Esophagus muscularis mucosa (tissue), 4 donors: ENCODE measurements at regions not wholly inside any gene's neighbourhood (a gene's known extent, or its start where the extent isn't known, plus 50 kb on each side); places are given as distances from the start of the nearest gene placed in this dataset.

Experiments used
- EP300 ChIP-seq: sonication (generic); formaldehyde crosslinking; IDR thresholded peaks from one replicate; pipeline ENCODE4 v1.6.1; 2017; ENCODE audit warnings: antibody characterized with exemption
- POLR2A ChIP-seq: fragments of 450-650 bp; IDR thresholded peaks from one replicate; pipeline ENCODE4 v1.6.1; 2017; ENCODE audit warnings: antibody characterized with exemption, moderate library complexity, mild to moderate bottlenecking, low read depth
- TF ChIP-seq, protein P1 (sequence below), 3 experiments: fragments of 200-600 bp in 2 of 3; fragments of 450-650 bp in 1 of 3; sonication (generic) in 2 of 3; IDR thresholded peaks; one replicate each; pipeline ENCODE4 v1.5.1; 2017 to 2019; ENCODE audit warnings: antibody characterized with exemption in 3 of 3, mild to moderate bottlenecking in 2 of 3, moderate library complexity in 1 of 3

DNA sequence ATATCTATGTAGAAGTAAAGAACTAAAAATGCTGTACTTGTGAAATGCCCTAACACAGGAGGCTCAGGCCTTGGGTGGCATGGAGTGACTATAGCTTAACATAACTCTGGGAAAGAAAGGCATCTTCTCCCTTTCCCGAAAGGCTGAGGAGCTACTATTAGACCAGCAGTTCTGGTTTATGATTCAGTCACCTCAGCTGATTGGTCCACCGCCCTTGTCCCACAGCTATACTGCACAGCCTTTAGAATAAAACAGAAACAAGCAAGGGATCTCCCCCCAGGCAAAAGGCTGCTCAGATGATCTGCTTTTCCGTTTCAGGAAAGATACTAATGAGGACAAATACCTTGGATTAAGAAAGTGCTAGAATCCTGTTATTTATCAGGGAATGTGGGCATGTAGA, 171.3 kb downstream of the SNCA start:
- TF ChIP-seq, protein P1, sequence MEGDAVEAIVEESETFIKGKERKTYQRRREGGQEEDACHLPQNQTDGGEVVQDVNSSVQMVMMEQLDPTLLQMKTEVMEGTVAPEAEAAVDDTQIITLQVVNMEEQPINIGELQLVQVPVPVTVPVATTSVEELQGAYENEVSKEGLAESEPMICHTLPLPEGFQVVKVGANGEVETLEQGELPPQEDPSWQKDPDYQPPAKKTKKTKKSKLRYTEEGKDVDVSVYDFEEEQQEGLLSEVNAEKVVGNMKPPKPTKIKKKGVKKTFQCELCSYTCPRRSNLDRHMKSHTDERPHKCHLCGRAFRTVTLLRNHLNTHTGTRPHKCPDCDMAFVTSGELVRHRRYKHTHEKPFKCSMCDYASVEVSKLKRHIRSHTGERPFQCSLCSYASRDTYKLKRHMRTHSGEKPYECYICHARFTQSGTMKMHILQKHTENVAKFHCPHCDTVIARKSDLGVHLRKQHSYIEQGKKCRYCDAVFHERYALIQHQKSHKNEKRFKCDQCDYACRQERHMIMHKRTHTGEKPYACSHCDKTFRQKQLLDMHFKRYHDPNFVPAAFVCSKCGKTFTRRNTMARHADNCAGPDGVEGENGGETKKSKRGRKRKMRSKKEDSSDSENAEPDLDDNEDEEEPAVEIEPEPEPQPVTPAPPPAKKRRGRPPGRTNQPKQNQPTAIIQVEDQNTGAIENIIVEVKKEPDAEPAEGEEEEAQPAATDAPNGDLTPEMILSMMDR (IDR thresholded peaks at IDR 0.05) = no peak
- no peak for TF ChIP-seq POLR2A
- no peak for TF ChIP-seq EP300
